Right lobe of liver (tissue), 6 donors: ENCODE measurements at regions not wholly inside any gene's neighbourhood (a gene's known extent, or its start where the extent isn't known, plus 50 kb on each side); places are given as distances from the start of the nearest gene placed in this dataset.

Experiments used
- ATAC-seq, 4 donors: fragments of 200-7000 bp; cut with Tn5 transposase; one replicate each; pipeline ENCODE4 v1.9.1; 2020; ENCODE audit warnings: mild to moderate bottlenecking in 4 of 4, moderate library complexity in 4 of 4
- DNase-seq, 3 donors: peaks; one replicate each; pipeline ENCODE4 v3.0.0-alpha.2; 2020
- H3K27ac ChIP-seq, 3 donors: fragments of 200-600 bp; one replicate each; pipeline ENCODE4 v1.8.0; 2022
- H3K27me3 ChIP-seq, 2 donors: fragments of 200-600 bp; one replicate each; pipeline ENCODE4 v1.8.0; 2022
- H3K36me3 ChIP-seq, 4 donors: fragments of 200-600 bp; sonication (generic) in 1 of 4; one replicate each; pipeline versions ENCODE4 v1.5.1 to v1.8.0; 2017 to 2022; ENCODE audit warnings: control low read depth in 1 of 4
- H3K4me1 ChIP-seq, 4 donors: fragments of 200-600 bp; sonication (generic) in 1 of 4; one replicate each; pipeline versions ENCODE4 v1.5.1 to v1.8.0; 2017 to 2022; ENCODE audit warnings: control low read depth in 1 of 4
- H3K4me3 ChIP-seq, 3 donors: fragments of 200-600 bp; one replicate each; pipeline ENCODE4 v1.8.0; 2022
- H3K9me3 ChIP-seq, 4 donors: fragments of 200-600 bp; sonication (generic) in 1 of 4; one replicate each; pipeline versions ENCODE4 v1.5.1 to v1.8.0; 2017 to 2022; ENCODE audit warnings: control low read depth in 1 of 4
- POLR2A ChIP-seq: fragments of 450-650 bp; IDR thresholded peaks from one replicate; pipeline ENCODE4 v1.6.1; 2017; ENCODE audit warnings: antibody characterized with exemption, mild to moderate bottlenecking
- WGBS: methylation state at CpG from one replicate; pipeline ENCODE4 v1.1.6; 2018; ENCODE audit warnings: low coverage, low lambda C conversion rate; ENCODE audit not compliant: insufficient coverage; ENCODE audit errors: missing lambda C conversion rate; 5-methylcytosine and 5-hydroxymethylcytosine counted together
- intact Hi-C, 2 donors: fragments of 100-400 bp; cut with DNase I; formaldehyde crosslinking; loops; one replicate each; pipeline versions ENCODE4 v1.11.2 to v1.14.1; 2022
- TF ChIP-seq, protein P1 (sequence below), 4 donors: fragments of 200-600 bp in 3 of 4; fragments of 450-650 bp in 1 of 4; IDR thresholded peaks; one replicate each; pipeline versions ENCODE4 v1.5.1 to v1.8.0; 2016 to 2022; ENCODE audit warnings: antibody characterized with exemption in 4 of 4, mild to moderate bottlenecking in 2 of 4
- donor health status: DM: no; HTN: yes; CAD: no.
- donor health status: DM: no; HTN: no; CAD: no.
- donor health status: DM: no; HTN: no; CAD: no.
- donor health status: DM: no; HTN: yes; CAD: no.
- donor health status: DM: no; HTN: yes; CAD: no.

DNA sequence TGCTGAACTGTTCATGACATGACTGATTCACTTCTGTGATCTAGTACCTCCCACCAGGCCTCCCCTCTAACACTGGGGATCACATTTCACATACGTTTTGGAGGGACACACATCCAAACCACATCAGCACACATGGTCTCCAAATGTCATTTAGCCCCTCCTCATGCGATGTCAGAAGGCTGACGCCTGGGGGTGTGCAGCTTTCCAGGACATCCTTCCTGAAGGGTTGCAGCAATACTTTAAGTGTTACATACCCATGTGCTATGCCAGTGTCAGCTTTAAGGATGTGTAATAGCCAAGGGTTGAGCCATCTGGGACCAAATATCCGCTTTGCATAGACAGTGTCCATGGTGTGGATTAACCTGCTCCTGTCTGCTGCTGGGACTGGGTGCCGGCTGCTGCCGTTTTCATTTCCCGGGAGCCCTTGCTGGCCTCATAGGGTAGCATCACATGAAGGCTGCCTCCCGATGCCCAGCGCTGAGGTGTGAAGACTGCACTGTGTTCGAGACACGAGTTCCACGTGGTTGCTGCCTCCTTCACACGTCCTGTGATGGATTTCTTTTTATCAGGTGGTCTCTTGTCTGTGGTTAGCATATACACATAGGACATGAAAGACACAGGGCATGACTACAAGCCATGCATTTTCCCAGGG lies 219.0 kb downstream of the THBS2 start:
- TF ChIP-seq, protein P1, sequence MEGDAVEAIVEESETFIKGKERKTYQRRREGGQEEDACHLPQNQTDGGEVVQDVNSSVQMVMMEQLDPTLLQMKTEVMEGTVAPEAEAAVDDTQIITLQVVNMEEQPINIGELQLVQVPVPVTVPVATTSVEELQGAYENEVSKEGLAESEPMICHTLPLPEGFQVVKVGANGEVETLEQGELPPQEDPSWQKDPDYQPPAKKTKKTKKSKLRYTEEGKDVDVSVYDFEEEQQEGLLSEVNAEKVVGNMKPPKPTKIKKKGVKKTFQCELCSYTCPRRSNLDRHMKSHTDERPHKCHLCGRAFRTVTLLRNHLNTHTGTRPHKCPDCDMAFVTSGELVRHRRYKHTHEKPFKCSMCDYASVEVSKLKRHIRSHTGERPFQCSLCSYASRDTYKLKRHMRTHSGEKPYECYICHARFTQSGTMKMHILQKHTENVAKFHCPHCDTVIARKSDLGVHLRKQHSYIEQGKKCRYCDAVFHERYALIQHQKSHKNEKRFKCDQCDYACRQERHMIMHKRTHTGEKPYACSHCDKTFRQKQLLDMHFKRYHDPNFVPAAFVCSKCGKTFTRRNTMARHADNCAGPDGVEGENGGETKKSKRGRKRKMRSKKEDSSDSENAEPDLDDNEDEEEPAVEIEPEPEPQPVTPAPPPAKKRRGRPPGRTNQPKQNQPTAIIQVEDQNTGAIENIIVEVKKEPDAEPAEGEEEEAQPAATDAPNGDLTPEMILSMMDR (IDR thresholded peaks at IDR 0.05), result no peak
- no peak for TF ChIP-seq POLR2A
- no peak overlapping the region for H3K4me3 ChIP-seq
- H3K36me3 ChIP-seq, result no peaks in the 10 kb centered on the region
- ATAC-seq (no peak), DNase-seq (no peak)
- no peaks in the 10 kb centered on the region for H3K27me3 ChIP-seq
- no peak overlapping the region for H3K27ac ChIP-seq
- H3K9me3 ChIP-seq, result no peaks in the 10 kb centered on the region
- WGBS, result 64% methylated on average over 9 of the region's 13 CpGs
- intact Hi-C loops, result no loop called here
- H3K4me1 ChIP-seq, result no peaks in the 10 kb centered on the region

DNA sequence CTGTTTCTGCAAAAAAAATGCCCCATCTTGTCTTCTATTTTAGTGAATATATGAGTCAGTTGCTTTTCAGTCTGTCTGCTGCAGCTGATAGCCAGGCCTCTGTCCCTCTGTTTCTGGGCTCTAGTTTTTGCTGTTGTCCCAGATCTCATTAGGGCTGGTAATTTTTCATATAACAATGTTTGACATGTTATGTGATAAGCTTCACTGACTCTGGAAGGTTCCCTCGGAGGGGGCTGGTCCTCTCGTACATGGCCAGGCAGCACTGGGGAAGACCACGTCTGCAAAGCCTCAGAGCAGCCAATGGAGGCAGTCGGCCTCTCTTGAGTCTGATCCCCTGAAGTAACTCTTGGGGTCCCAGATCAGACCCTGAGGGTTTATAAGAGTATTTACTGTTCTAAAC lies 223.8 kb downstream of the THBS2 start:
- TF ChIP-seq, protein P1 (IDR thresholded peaks at IDR 0.05), result no peak
- TF ChIP-seq POLR2A, result no peak
- DNase-seq (no peak), ATAC-seq (no peak)
- Histone ChIP-seq H3K4me3 (no peak overlapping the region), H3K27me3 (no peaks in the 10 kb centered on the region), H3K27ac (no peak overlapping the region), H3K36me3 (no peaks in the 10 kb centered on the region), H3K9me3 (no peaks in the 10 kb centered on the region), H3K4me1 (no peaks in the 10 kb centered on the region)
- intact Hi-C loops, result no loop called here
- WGBS, result 41% methylated on average over 3 of the region's 4 CpGs

DNA sequence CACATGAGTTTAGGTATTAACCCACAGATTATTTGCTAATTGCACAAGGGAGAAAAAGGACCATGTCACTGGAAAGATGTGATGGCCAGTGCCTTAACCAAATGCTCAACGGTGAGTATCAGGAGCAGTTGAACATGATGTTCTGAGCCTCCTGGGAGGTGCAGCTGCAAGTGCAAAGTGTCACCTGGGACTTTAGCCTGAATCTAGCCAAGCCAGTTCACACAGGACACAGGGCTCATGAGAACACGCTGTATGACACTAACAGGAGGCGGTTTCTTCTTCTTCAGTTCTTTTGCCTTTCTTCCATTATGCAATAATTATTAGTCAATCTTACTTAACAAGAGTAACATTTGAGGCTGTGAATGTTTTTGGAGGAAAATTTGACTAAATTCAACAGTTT lies 225.3 kb downstream of the THBS2 start:
- no peak for DNase-seq

DNA sequence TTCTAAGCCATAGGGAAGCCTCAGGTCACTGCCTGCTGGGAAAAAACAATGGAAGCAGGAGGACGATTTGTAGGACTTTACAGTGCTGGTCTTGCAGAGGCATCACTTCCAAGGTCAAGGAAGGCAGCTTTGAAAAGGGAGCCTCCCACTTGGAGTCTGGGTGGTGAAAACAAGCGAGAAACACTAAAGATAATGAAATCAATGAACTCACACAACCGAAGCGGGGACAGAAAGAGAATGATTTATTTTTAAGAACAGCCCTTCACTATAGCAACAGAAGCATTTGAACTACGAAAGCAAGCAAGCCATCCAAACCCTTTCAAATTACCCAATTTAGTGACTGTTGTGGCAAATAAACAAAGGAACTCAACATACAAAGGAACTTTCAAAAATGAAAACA lies 227.5 kb downstream of the THBS2 start:
- Histone ChIP-seq H3K4me3 (no peak overlapping the region), H3K27ac (no peak overlapping the region), H3K27me3 (no peaks in the 10 kb centered on the region), H3K9me3 (no peaks in the 10 kb centered on the region), H3K36me3 (no peaks in the 10 kb centered on the region), H3K4me1 (no peaks in the 10 kb centered on the region)
- ATAC-seq (no peak), DNase-seq (no peak)
- 52% methylated on average over 5 of the region's 5 CpGs for WGBS
- TF ChIP-seq POLR2A, result no peak
- TF ChIP-seq, protein P1 (IDR thresholded peaks at IDR 0.05), result no peak
- intact Hi-C loops, result no loop called here

More for the DNA sequence above, 225.3 kb downstream of the THBS2 start:
- no peaks in the 10 kb centered on the region for H3K4me1 ChIP-seq
- H3K27ac ChIP-seq, result no peak overlapping the region
- intact Hi-C loops, result no loop called here
- no peaks in the 10 kb centered on the region for H3K27me3 ChIP-seq
- no peaks in the 10 kb centered on the region for H3K9me3 ChIP-seq
- no peak overlapping the region for H3K4me3 ChIP-seq
- WGBS, result 32% methylated on average over 3 of the region's 3 CpGs
- H3K36me3 ChIP-seq, result no peaks in the 10 kb centered on the region
- ATAC-seq, result no peak
- TF ChIP-seq POLR2A, result no peak
- TF ChIP-seq, protein P1 (IDR thresholded peaks at IDR 0.05), result no peak
